HG03442 (cell line): ENCODE measurements at regions not wholly inside any gene's neighbourhood (a gene's known extent, or its start where the extent isn't known, plus 50 kb on each side); places are given as distances from the start of the nearest gene placed in this dataset.

Experiments
- ATAC-seq: cut with Tn5 transposase; IDR thresholded peaks from one replicate; pipeline ENCODE4 v1.9.1; 2021; ENCODE audit warnings: mild to moderate bottlenecking, moderate library complexity; ENCODE audit not compliant: unreplicated experiment

GRCh38 chr11:130816546-130817329, 99.5 kb downstream of the SNX19 start:
- no peak for ATAC-seq

GRCh38 chr11:130817330-130817944, 98.8 kb downstream of the SNX19 start:
- ATAC-seq, result no peak

GRCh38 chr11:130819625-130820024, 96.7 kb downstream of the SNX19 start:
- no peak for ATAC-seq
